GM19372 (cell line): ENCODE measurements at regions not wholly inside any gene's neighbourhood (a gene's known extent, or its start where the extent isn't known, plus 50 kb on each side); places are given as distances from the start of the nearest gene placed in this dataset.

Experiments
- ATAC-seq: cut with Tn5 transposase; IDR thresholded peaks from one replicate; pipeline ENCODE4 v1.9.1; 2021; ENCODE audit warnings: mild to moderate bottlenecking, low read depth, moderate library complexity; ENCODE audit not compliant: unreplicated experiment

DNA sequence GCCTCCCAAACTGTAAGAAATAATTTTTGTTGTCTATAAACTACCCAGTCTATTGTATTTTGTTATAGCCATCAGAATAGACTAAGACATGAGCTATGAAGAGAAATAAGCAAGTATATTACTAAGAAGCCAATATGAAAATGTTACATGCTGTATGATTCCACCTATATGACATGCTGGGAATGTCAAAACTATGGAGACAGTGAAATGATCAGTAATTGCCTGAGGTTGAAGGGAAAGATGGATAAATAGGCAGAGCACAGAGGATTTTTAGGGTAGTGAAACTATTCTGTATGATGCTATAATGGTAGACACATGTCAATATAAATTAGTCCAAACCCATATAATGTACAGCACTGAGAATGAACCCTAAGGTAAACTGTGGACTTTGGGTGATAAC lies 261.3 kb upstream of the PCDH15 start:
- no peak for ATAC-seq

DNA sequence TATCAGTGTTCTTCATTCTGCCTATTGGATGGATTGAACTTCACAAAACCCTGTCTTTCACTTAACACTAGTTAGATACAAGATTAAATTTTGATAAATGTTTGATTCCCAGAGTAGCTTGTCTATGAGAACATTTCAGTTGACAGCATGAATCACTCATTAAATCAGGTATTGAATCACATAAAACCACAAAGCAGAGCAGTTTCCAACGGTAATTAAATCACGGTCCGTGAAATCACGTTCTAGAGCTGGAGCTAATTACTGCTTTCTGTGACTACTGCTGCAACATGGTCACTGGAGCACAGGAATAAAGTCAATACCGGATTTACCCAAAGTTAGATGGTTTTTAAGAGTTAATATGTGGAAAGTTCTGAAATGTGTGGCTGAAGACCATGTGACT lies 257.8 kb upstream of the PCDH15 start:
- no peak for ATAC-seq

DNA sequence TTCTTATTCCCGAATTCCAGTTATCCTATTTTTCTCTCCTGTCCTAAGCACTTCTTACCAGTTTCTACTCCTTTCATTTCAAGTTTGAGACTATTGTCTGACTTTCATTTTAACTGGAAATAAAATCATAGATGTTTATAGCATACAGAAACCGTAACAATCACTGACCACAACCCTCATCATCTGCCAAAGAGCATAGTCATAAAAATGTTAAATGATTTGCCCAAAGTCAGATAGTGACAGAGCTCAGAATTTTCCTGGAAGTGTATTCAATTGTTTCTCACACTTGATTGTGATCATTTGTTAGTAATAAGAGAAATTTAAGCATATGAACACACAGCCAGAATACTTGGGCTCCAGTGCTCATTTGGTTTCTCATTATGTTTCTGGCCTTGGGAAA lies 250.5 kb upstream of the PCDH15 start:
- ATAC-seq = no peak

DNA sequence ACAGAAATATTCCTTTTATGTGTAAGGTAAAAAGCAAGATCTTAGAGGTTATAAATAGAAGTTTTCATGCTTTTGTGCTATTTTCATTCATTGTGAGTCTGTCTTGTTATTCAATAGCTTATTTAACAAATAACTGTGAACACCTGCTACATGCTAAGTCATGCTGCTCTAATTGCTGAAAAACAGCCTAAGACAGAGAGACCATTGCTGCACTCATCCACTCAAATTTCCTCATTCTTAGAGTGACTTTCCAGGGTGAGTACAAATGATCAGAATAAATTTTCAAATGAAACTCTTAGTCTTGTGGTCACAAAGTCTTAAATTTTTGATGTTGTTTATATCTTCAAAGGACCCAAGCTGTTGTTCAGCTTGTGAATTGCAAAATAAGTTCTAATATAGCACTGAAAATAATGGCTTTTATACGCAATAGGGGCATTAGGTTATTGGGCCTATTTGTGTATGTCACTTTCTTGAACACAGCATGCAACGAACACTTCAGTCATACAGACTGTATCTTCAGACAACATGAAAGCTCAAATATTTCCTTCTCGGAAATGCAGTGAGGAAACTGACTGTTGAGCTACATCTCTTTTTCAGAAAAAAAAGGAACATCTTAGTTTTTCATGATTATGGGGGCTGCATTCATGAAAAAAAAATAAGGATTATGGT lies 247.9 kb upstream of the PCDH15 start:
- no peak for ATAC-seq

DNA sequence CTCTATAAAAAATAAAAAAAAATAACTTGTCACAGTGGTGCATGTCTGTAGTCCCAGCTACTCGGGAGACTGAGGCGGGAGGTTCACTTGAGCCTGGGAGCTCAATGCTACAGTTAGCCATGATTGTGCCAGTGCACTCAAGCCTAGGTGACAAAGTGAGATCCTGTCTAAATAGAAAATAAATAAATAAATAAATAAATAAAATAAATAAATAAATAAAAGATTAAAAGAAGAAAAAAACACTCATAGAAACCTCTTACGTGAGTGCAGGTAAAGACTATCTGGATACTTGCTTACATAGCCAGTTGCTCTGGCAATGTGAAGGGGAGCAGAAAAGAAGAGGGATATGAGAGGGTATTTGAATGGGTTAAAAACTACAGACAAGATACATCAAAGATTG lies 242.5 kb upstream of the PCDH15 start:
- no peak for ATAC-seq

DNA sequence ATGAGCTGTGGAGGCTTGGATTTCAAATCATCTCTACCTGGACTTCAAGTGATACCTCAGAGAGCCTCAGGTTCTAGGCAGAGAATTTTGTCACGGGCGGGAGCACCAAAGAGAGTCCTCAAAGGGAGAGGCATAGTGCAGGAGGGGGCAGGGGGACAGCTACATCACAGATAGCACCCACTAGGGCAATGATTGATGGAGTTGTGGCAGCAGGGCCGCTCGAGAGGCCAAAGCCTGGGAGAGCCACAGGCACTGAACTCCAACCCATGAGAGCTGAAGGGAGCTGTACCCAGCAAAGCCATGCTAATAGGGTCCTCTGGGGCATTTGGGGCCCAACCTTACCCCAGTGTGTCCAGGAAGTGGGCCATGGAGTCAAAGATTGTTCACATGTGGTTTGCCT lies 232.0 kb upstream of the PCDH15 start:
- no peak for ATAC-seq

DNA sequence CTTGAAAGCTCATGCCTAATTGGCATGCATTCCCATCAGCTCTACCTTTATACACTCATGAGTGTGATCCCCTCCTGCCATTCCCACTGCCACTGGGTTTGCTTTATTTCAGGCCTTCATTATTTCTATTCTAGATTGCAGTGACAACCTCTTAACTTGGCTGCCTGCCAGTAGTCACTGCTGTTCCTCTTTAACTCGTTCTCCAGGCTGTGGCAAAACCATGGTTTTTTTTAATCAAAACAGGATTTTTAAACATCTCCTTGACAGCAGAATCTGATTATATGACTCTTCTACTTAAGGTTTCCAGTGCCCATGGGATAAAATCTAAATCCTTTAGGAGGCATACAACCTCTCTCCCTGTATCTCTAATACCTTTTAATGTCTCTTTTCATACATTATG lies 223.7 kb upstream of the PCDH15 start:
- ATAC-seq = no peak

DNA sequence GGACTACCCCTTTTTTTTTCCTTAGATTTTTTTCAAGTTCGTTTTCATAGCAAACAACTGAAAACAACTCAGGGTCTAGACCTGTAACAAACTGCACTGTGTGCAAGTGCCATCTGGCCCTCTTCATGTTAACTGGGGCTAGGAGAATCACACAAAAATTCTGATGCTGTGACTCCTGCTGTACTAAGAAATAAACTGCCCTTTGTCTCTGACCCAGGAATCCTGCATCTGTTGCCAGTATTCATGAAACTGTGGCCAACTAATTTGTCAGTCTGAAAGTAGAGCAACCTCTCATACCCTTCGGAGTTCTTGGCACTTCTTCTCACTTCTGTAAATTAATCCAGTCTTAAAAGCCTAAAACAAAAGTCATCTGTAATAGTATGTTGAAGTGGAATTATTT lies 218.4 kb upstream of the PCDH15 start:
- no peak for ATAC-seq

DNA sequence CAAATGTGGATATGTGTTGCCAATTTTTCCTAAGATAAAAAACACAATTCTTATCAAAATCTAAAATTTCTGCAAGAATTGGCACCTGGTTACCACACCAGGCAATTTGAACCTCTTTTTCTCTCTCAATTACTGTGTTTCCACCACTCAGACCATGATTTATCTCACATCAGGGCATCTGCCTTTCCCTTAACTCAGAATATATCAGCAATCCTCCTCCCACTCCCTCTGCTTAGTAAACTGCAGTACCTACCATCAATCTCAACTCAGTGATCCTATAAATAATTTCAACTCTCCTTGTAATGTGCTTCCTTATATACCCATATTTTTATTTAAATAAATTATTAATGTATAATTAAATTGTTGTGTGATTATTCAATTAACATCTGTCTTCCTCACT lies 212.3 kb upstream of the PCDH15 start:
- ATAC-seq = no peak

DNA sequence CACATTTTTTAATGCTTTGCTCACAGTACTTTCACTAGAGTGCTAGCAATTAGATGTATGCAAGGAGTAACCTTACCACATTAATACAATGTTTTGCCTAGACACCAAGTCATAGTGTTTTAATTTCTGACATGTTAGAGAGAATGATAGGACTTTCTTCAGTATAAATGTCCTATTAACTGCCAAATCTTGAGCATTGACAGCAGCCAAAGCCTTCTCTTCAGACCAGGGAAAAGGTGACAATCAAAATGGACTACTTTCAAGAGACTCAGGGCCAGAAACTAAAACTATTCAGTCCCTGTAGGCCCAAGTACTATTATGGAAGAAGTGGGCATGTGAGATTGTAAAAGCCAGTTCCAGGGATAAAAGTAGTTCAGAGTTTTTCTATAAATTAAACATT lies 201.4 kb upstream of the PCDH15 start:
- no peak for ATAC-seq

DNA sequence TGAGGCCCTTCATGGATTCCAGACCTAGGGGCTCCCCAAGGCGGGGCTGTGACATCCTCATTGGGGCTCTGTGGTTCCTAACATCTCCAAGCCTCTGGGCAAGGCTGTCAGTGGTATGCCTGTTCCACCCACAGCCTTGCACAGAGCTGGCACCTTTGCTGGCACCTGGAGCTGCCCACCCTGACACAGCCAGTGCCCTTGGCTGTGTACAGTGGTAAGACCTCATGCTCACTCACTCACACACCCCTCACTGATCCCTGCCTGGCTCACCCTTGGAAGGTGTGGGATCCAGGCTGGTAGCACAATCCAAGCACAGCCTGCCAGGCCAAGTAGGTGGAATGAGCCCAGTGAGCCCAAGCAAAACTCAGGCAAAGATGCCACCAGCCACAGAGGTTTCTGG lies 200.4 kb upstream of the PCDH15 start:
- no peak for ATAC-seq

DNA sequence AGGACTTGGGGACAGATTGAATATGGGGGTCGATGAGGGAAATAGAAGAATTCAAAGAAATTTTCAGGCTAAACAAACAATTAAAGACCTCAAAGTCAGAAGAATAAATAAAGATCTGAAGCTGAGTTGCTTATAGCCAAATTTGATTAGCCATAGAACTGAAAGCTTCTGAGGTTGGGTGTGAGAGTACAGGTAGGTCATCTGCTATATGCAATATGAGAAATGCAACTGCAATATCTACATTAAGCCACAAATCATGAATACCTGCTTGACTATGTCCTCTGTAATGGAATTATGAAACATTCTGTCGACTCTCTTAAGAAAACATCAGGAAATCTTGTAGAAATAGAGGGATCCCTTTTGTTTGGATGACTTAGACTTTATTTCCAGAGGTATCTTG lies 192.1 kb upstream of the PCDH15 start:
- ATAC-seq = no peak

DNA sequence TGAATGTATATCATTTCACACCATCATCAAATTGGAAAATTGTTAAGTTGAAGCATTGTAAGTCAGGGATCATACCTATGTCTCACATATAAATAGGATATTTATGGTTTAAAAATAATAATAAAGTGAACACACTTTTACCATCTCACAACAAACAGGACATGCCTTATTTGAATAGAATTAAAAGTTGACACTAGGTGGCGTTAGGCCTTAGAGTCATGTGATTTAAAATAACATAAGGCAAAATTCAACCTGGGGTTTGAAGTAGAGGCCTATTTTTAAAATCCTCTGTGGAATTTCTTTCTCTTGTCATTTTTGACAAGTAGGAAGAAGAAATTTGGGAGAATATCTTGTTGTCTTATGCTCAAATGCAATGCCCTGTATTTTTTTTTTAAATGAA lies 184.7 kb upstream of the PCDH15 start:
- no peak for ATAC-seq

DNA sequence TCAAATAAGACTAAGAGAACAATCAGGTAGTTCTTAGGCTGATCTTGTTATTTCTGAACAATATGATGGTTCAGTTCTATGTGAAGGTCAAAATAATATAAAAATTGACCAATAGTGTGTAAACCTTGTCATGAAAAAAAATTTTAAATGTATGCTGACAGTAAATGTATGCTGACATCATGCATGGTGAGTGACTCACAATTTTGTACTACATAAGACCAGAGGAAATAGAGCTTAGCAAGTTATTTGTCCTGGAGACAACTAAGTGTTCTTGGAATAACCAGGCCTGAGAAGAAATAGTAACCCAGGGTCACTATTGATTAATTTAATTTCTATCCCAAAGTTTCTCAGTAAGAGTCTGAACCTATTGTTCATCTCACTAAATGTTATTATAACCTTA lies 182.2 kb upstream of the PCDH15 start:
- no peak for ATAC-seq

DNA sequence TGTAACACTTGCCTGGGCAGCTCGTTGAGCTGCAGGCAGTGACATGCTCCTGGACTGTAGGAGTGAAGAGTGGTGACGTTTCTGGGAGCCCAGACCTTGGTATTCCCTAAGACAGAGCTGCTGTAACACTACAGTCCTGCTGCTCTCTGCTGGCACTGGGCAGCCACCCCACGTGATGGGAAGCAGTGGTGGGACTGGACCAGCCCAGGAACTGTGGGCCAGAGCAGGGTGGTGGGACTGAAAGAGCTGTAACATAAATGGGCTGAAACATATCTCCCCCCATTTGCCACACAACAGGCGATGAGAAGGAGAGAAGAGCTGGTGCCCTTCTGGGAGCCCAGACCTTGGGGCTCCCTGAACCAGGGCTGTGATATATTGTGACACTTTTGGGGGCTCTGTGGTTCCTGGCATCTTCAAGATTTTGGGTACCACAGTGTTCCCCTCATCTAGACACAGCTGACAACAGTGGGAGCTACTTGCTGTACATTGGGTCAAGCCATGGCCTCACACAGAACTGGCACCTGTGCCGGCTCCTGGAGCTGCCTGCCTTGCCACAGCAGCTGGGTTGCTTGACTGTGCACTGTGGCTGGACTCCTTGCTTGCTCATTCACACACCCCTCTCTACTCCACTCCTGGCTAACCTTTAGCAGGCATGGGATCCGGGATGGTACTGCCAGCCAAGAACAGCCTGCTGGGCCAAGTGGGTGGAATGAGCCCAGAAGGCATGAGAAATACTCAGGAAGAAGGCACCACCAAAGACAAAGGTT lies 161.3 kb upstream of the PCDH15 start:
- no peak for ATAC-seq

DNA sequence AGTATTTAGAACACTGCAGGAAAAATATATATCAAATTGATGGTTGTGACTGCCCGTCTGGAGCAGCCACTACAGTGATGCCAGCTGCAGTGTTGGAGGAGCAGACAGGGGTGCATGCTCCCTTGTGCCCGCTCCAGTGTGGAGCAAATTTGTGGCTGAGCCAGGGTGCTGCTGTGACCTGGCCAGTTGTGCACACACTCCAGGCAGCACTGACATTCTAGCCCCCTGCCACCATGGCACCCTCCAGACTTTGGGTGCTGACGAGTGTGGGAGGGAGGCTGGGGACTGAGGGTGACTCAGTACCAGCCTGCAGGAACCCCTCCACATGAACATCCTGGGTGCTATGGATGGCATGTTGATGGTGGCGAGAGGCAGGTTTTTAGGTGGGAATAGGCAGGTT lies 160.0 kb upstream of the PCDH15 start:
- no peak for ATAC-seq

DNA sequence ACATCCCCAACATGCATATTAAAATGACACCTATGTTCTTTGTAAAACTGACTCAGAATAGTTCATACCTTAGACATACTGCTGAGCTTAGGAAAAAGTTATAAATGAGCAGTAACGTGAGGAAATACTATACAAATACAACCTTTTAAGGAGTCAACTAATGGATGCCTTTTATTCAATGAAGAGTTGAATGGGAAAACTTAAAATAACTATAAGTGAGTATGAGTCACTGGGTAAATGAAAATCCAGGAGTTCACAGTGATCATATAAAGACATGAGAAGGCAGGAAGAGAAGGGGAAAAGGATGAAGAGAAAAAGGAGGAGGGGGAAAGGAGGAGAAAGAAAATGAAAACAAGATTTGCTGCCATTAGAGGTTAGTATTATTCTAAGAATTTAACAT lies 157.8 kb upstream of the PCDH15 start:
- ATAC-seq = no peak

DNA sequence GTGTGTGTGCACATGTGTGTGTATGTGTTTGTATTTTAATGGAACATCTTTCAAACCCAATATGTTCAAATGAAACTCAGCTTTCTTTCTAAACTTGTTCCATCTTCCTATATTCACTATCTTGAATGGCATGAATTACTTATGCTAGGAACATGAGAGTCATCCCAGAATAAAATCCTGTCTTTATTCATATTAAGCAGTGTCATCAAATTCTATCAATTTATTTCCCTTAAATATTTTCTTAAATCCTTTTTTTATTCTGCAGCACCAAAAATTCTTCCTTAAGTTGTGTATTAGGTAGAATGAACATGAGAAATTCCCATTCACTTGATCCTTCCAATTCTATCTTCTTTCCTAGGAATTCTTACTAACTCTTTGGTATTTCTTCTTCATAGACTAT lies 146.6 kb upstream of the PCDH15 start:
- no peak for ATAC-seq

DNA sequence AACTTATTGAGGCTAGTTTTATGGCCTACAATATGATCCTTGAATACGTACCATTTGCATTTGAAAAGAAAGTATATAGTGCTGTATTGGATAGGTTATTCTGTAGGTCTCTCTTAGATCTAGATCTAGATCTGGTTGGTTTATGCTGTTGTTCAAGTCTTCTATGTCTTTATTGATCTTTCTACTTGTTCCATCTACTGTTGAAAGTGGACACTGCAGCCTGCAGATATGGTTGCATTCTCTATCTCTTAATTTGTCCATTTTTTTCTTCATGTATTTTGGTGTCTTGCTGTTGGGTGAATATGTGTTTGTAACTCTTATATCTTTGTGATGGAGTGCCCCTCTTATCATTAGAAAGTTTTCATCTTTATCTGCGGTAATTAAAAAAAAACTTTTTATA lies 139.4 kb upstream of the PCDH15 start:
- no peak for ATAC-seq

DNA sequence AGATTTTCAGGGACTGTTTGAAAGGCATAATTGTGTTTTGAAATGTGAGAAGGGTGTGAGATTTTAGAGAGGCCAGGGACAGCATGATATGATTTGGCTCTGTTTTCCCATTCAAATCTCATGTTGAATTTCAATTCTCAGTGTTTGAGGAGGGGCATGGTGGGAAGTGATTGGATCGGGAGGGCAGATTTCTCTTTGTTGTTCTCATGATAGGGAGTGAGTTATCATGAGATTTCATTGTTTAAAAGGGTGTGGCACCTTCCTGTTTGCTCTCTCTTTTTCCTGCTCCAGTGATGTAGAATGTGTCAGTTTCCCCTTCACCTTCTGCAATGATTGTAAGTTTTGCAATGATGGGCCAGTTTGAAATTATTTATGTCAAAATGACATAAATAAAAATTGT lies 113.0 kb upstream of the PCDH15 start:
- no peak for ATAC-seq

DNA sequence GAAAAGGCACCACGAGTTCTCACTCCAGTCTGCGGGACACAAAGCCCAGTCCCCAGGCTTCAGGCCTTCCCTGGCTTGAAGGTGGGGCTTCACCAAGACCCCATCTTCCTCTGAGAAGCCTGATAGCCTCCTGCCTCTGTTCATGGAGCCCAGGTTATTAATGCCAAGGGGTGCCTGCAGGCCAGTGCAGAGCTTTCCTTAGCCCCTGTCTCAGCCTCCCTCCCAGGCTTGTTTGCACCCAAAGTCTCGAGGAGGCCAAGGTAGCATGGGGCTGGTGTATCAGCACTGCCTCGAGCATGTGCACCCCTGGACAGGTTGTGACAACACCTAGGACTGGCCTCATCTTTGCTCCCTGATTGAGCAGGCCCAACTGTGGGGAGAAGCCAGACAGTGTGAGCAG lies 108.1 kb upstream of the PCDH15 start:
- ATAC-seq = no peak

DNA sequence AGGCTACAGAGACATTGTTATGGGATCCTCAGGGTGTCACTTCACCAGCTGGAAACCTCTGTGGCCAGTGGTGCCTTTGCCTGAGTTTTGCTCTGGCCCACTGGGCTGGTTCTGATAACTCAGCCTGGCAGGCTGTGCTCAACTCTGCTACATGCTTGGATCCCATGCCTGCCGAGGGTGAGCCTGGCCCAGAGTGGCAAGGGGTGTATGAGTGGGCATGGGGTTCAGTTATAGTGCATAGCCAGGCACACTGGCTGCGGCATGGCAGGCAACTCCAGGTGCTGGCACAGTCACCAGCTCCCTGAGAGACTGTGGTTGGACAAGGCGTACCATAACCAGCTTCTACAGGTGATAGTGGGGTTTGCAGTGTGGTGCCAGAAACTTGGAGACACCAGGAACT lies 107.0 kb upstream of the PCDH15 start:
- no peak for ATAC-seq

DNA sequence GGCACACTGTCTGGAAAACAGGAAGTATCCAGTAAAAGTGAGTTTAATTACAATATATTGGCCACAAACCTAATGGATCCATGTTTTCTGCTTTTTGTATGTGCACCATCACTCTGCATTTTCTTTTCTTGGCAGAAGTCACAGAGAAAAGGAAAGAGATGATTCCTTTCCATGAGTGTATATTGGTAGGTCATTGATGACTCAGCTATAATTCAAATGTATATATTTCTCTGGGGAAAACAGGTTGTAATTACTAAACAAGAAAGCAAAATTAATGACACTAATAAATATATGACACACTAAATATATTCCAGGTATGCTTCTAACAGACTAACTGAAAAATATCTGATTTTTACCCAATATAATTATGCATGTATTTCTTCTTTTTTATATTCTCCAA lies 105.9 kb upstream of the PCDH15 start:
- ATAC-seq = no peak
